Keratinocyte (primary cell): ENCODE measurements at regions not wholly inside any gene's neighbourhood (a gene's known extent, or its start where the extent isn't known, plus 50 kb on each side); places are given as distances from the start of the nearest gene placed in this dataset.
A peak's percentile ranks its signal among the peaks of the same experiment; 100 is the strongest.

ENCODE experiments used
- DNase-seq: peaks from one replicate; pipeline ENCODE4 v3.0.0-alpha.2; 2011; ENCODE audit warnings: low read depth, missing footprints, low spot score
- FAIRE-seq: peaks from 2 replicates; lab custom pipeline; 2011; peaks lifted over from hg19 to GRCh38; lab: Jason Lieb, UNC
- H2AFZ ChIP-seq: 2 replicates; pipeline ENCODE4 v1.6.0; 2012; ENCODE audit warnings: low read length, control low read depth, inconsistent platforms; ENCODE audit not compliant: control insufficient read depth
- H3K27ac ChIP-seq: 2 replicates; pipeline ENCODE4 v1.5.1; 2011; ENCODE audit warnings: low read length; ENCODE audit not compliant: control insufficient read depth, insufficient read depth
- H3K27me3 ChIP-seq: 3 replicates; pipeline ENCODE4 v1.6.0; 2011; ENCODE audit warnings: low read length; ENCODE audit not compliant: control insufficient read depth, insufficient read depth; ENCODE audit errors: extremely low read depth
- H3K36me3 ChIP-seq, 2 experiments: 2 replicates in 1 of 2; 3 replicates in 1 of 2; pipeline ENCODE4 v1.5.1; 2011; ENCODE audit warnings: low read length in 2 of 2, mild to moderate bottlenecking in 1 of 2; ENCODE audit not compliant: control insufficient read depth in 2 of 2, insufficient read depth in 2 of 2; ENCODE audit errors: extremely low read depth in 1 of 2
- H3K4me1 ChIP-seq: 3 replicates; pipeline ENCODE4 v1.5.1; 2011; ENCODE audit warnings: low read length; ENCODE audit not compliant: control insufficient read depth, insufficient read depth; ENCODE audit errors: extremely low read depth
- H3K4me2 ChIP-seq: 3 replicates; pipeline ENCODE4 v1.6.0; 2011; ENCODE audit warnings: low read depth, low read length; ENCODE audit not compliant: control insufficient read depth, insufficient read depth; ENCODE audit errors: extremely low read depth
- H3K4me3 ChIP-seq, 3 experiments: fragments of 200-600 bp in 1 of 3; sonication (generic) in 1 of 3; 2 replicates in 2 of 3; 3 replicates in 1 of 3; pipeline ENCODE4 v1.5.1; 2011 to 2016; ENCODE audit warnings: low read length in 3 of 3, mild to moderate bottlenecking in 3 of 3, control low read depth in 2 of 3, inconsistent platforms in 1 of 3, low read depth in 1 of 3, mixed read lengths in 1 of 3, mixed run types in 1 of 3, moderate library complexity in 1 of 3; ENCODE audit not compliant: control insufficient read depth in 2 of 3, insufficient read depth in 2 of 3; ENCODE audit errors: extremely low read depth in 1 of 3
- H3K79me2 ChIP-seq: 2 replicates; pipeline ENCODE4 v1.6.0; 2012; ENCODE audit warnings: low read length; ENCODE audit not compliant: control insufficient read depth, insufficient read depth
- H3K9ac ChIP-seq: 3 replicates; pipeline ENCODE4 v1.6.0; 2011; ENCODE audit warnings: low read length; ENCODE audit not compliant: control insufficient read depth, insufficient read depth; ENCODE audit errors: extremely low read depth
- H3K9me1 ChIP-seq: 3 replicates; pipeline ENCODE4 v1.6.0; 2011; ENCODE audit warnings: low read length; ENCODE audit not compliant: control insufficient read depth, insufficient read depth; ENCODE audit errors: extremely low read depth
- H3K9me3 ChIP-seq: 2 replicates; pipeline ENCODE4 v1.5.1; 2012; ENCODE audit warnings: low read depth, low read length; ENCODE audit not compliant: control insufficient read depth
- H4K20me1 ChIP-seq: 3 replicates; pipeline ENCODE4 v1.6.0; 2011; ENCODE audit warnings: low read length; ENCODE audit not compliant: control insufficient read depth, insufficient read depth; ENCODE audit errors: extremely low read depth
- EZH2 ChIP-seq: IDR thresholded peaks from one replicate; pipeline ENCODE4 v1.6.1; 2012; ENCODE audit warnings: inconsistent platforms, mild to moderate bottlenecking, low read length, moderate library complexity
- dilution Hi-C: fragments of 300-500 bp; cut with MboI; formaldehyde crosslinking; loops from one replicate; pipeline ENCODE4 v1.7.0; 2020; ENCODE audit warnings: low sequenced_read_pairs; ENCODE audit not compliant: extremely low pct_ligation_motif_present
- TF ChIP-seq, protein P1 (sequence below), 3 experiments: IDR thresholded peaks in 1 of 3; conservative IDR thresholded peaks in 1 of 3; optimal IDR thresholded peaks in 1 of 3; 2 replicates in 2 of 3; 3 replicates in 1 of 3; pipeline versions ENCODE3 to v1.5.1; 2011; ENCODE audit warnings: low read length in 3 of 3, mild to moderate bottlenecking in 3 of 3, moderate library complexity in 2 of 3, control low read depth in 1 of 3, inconsistent platforms in 1 of 3; ENCODE audit not compliant: insufficient read depth in 2 of 3; ENCODE audit errors: extremely low read depth in 1 of 3

DNA sequence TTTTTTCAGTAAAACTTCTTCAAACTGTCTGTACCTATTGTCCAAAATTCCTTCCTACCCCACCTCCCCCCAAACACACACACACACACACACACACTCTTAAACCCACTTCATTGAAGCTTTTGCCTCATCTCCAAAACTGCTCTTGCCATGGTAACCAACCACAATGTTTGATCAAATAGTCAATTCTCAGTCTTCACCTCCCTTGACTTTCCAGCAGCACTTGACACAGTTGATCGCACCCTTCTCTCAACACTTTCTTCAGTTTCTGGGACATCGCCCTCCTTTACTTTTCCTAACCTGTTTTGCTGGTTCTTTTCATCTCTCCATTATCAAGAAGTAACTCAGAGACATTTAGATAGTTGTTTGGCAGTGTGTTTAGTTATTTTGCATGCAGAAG, 71.5 kb upstream of the COL21A1 start:
- Histone ChIP-seq H3K9me3 (no peaks in the 10 kb centered on the region), H3K9me1 (no peaks in the 10 kb centered on the region), H3K27ac (no peak overlapping the region), H3K36me3 (no peaks in the 10 kb centered on the region), H3K9ac (no peak overlapping the region), H4K20me1 (no peaks in the 10 kb centered on the region), H2AFZ (no peak overlapping the region), H3K79me2 (no peaks in the 10 kb centered on the region), H3K27me3 (no peaks in the 10 kb centered on the region), H3K4me3 (no peak overlapping the region), H3K4me2 (no peak overlapping the region), H3K4me1 (no peaks in the 10 kb centered on the region)
- DNase-seq: no peak
- dilution Hi-C loops: no loop called here
- TF ChIP-seq, protein P1, sequence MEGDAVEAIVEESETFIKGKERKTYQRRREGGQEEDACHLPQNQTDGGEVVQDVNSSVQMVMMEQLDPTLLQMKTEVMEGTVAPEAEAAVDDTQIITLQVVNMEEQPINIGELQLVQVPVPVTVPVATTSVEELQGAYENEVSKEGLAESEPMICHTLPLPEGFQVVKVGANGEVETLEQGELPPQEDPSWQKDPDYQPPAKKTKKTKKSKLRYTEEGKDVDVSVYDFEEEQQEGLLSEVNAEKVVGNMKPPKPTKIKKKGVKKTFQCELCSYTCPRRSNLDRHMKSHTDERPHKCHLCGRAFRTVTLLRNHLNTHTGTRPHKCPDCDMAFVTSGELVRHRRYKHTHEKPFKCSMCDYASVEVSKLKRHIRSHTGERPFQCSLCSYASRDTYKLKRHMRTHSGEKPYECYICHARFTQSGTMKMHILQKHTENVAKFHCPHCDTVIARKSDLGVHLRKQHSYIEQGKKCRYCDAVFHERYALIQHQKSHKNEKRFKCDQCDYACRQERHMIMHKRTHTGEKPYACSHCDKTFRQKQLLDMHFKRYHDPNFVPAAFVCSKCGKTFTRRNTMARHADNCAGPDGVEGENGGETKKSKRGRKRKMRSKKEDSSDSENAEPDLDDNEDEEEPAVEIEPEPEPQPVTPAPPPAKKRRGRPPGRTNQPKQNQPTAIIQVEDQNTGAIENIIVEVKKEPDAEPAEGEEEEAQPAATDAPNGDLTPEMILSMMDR (optimal IDR thresholded peaks at IDR 0.05 in 1 of 3, IDR thresholded peaks at IDR 0.05 in 1 of 3, conservative IDR thresholded peaks at IDR 0.05 in 1 of 3; ENCODE audit: extremely low read depth in 1 of 3, insufficient read depth in 2 of 3, low read length in 3 of 3): no peak
- no peak for TF ChIP-seq EZH2
- FAIRE-seq: no peak

DNA sequence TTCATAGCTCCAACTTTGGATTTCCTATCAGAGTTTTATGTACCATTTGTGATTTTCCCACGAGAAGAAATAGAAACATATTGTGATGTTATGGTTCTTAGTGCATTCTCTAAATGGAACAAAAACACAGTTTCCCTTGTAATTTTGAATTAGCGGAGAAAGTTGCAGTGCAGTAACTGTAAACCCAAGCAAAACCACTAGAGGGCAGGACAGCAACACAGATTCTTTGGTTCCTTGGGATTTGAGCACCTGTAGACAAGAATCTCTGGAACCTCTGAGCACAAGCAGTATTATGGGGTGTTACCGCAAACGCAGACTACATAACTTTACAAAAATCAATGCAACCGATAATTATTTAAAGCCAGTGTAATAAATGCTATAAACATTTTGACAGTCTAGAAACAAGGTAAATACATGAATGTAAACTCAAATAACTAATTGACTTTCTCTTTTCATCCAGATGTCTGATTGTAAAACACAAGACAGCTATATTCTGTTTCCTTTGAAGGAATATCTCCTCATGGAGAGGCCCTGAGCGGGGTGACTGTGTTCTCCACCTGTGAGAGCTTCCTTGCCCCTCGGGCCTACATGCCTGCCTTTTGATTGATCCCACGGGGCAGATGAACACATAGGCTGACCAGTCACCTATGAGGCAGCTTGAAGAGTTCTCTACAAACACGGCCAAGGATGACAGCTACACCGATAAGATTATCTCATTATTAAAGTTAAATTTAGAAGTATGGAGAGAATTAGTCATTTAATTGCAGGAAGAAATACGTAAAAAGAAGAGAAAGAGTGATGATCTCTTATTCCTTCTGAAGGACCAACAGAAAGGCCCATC, 67.5 kb upstream of the COL21A1 start:
- Histone ChIP-seq H3K4me1 (no peaks in the 10 kb centered on the region), H4K20me1 (no peaks in the 10 kb centered on the region), H3K9ac (no peak overlapping the region), H3K79me2 (no peaks in the 10 kb centered on the region), H3K9me3 (no peaks in the 10 kb centered on the region), H3K4me3 (no peak overlapping the region), H3K27me3 (no peaks in the 10 kb centered on the region), H3K4me2 (no peak overlapping the region), H3K36me3 (no peaks in the 10 kb centered on the region), H2AFZ (no peak overlapping the region), H3K9me1 (no peaks in the 10 kb centered on the region), H3K27ac (no peak overlapping the region)
- FAIRE-seq (peak; percentile 85), DNase-seq (no peak)
- TF ChIP-seq, protein P1 (optimal IDR thresholded peaks at IDR 0.05 in 1 of 3, IDR thresholded peaks at IDR 0.05 in 1 of 3, conservative IDR thresholded peaks at IDR 0.05 in 1 of 3; ENCODE audit: extremely low read depth in 1 of 3, insufficient read depth in 2 of 3, low read length in 3 of 3): peak; percentile 69 to 85 (median 76)
- TF ChIP-seq EZH2: no peak
- dilution Hi-C loops: no loop called here
